ENCODE measurements at regions not wholly inside any gene's neighbourhood (a gene's known extent, or its start where the extent isn't known, plus 50 kb on each side); places are given as distances from the start of the nearest gene placed in this dataset.

DNA sequence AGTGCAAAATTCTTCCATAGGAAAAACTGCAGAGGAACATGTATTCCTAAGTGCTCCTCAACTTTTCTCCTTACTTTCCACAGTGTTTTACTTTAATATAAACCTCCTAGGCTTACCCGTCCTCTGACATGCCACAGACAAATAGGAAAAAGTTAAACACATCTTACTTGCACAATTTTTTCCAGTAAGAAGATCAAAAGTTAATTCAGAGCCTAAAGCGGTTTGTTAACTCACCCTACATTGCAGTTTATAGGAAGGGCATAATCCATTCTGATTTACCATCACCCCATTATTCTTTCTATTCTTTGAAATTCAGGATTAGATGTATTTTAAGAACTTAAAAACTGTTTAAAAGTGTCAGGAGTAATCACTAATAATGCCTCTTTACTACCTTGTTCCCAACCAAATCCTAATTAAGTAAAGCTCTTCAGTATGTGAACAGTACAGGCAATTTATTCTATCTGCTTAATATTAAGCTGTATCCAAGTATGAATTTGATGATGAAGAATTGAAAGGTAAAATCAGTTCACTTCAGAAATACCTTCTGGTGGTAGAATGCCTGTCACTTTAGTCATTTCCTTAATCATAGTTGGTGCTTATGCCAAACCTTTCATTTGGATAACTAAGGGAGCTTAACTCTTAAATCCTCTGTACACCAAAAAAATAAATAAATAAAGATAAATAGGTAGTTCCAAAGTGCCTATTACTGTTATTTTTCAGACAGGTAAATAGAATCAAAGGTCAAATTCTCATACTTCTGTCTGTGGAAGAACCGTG lies 292.0 kb downstream of the ALDH8A1 start:
- Mint-ChIP-seq H3K4me3 (no peak overlapping the region), H3K36me3 (ENCODE audit: low read depth) (peaks cover 2% of the 10 kb centered on the region), H3K27ac (no peak overlapping the region), H3K27me3 (peaks cover 21% of the 10 kb centered on the region), H3K4me1 (no peaks in the 10 kb centered on the region)
- H3K9me3 ChIP-seq (ENCODE audit: control insufficient read depth, low read length, poor library complexity, severe bottlenecking) = no peaks in the 10 kb centered on the region
- ATAC-seq (no peak), DNase-seq (no peak)

DNA sequence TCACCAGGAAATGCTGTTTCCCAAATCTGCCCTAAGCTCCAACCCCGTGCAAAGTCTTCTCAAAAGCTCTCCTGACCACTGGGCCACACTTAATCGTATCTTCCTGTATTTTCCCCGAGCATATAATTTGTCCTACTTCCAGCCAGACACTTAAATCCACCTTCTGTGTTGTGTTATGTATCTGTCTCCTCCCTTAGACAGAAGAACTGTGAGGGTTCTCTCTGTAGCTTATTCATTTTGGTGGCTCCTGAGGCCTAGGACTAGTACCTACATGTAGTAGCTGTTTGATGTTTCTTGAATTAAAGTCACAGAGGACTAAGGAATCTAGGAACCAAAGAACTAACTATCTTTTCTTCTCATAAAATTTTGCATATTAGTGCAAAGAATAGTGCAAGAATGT lies 292.6 kb downstream of the ALDH8A1 start:
- H3K27me3 Mint-ChIP-seq = peaks cover 21% of the 10 kb centered on the region
- H3K4me3 Mint-ChIP-seq = no peak overlapping the region
- ATAC-seq = no peak
- H3K4me1 Mint-ChIP-seq = no peaks in the 10 kb centered on the region
- peaks cover 2% of the 10 kb centered on the region for H3K36me3 Mint-ChIP-seq (ENCODE audit: low read depth)
- DNase-seq = no peak
- no peaks in the 10 kb centered on the region for H3K9me3 ChIP-seq (ENCODE audit: control insufficient read depth, low read length, poor library complexity, severe bottlenecking)
- H3K27ac Mint-ChIP-seq = no peak overlapping the region

DNA sequence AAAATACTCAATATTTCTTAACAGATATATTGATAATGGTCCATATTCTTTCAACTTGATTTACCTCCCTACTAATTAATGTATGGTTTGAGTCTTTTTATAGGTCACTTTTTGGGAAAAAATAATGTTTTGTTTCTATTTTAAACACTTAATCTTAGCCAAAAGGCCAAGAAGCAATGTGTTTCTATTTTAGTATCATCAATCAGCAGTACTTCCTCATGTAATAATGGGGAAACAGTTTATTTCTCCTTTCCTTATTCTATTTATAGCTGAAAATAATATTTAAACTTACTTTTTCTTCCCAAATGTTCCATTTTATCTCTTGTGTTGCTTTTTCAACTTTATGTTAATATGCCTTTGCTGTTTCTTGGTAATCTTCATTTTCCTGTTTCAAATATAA lies 295.1 kb downstream of the ALDH8A1 start:
- H3K4me3 Mint-ChIP-seq = no peak overlapping the region
- no peak overlapping the region for H3K27ac Mint-ChIP-seq
- no peaks in the 10 kb centered on the region for H3K9me3 ChIP-seq (ENCODE audit: control insufficient read depth, low read length, poor library complexity, severe bottlenecking)
- peaks cover 40% of the 10 kb centered on the region for H3K27me3 Mint-ChIP-seq
- ATAC-seq (no peak), DNase-seq (no peak)
- H3K36me3 Mint-ChIP-seq (ENCODE audit: low read depth) = peaks cover 2% of the 10 kb centered on the region
- H3K4me1 Mint-ChIP-seq = no peaks in the 10 kb centered on the region

DNA sequence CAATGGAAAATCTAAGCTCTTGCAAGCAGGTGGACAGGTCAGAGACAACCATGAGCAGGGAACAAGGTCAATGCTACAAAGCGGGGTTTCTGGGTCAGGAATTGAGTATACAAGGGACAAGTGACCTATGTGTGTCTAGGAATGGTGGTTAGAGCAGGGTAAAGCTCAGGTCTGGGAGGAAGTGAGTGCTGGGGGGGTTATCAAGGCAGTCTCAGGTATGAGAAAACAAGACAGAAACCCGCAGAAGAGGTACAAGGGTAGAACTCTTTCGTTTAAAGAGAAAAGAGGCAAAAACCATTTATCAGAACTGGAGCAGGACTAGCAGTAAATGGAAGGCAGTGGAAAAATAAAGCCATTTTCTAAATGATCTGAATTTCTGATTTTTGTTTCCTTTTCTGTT lies 298.4 kb downstream of the ALDH8A1 start:
- H3K9me3 ChIP-seq (ENCODE audit: control insufficient read depth, low read length, poor library complexity, severe bottlenecking) = no peaks in the 10 kb centered on the region
- Mint-ChIP-seq H3K27me3 (peaks cover 45% of the 10 kb centered on the region), H3K4me3 (no peak overlapping the region), H3K4me1 (peaks cover 2% of the 10 kb centered on the region), H3K27ac (no peak overlapping the region), H3K36me3 (ENCODE audit: low read depth) (peaks cover 6% of the 10 kb centered on the region)
- ATAC-seq (no peak), DNase-seq (no peak)

DNA sequence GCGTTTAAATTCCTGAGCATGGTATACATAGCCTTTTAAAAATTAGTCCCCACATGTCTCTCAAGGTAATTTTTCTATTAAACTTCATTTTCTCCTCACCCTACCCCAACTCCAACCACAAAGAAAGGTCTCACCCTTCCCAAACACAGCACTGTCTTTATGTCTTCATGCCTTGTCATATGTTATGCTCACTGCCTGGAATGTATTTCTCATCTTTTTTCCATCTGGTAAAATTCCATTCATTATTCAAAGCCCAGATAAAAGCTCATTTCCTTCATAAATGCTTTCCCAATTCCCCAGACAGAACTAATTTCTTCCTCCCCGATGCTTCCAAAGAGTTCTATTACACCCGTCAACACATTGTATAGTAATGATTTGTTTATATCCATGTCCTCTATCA lies 302.0 kb downstream of the ALDH8A1 start:
- Mint-ChIP-seq H3K4me1 (peaks cover 4% of the 10 kb centered on the region), H3K27me3 (peaks cover 28% of the 10 kb centered on the region), H3K4me3 (no peak overlapping the region), H3K27ac (no peak overlapping the region), H3K36me3 (ENCODE audit: low read depth) (peaks cover 5% of the 10 kb centered on the region)
- ATAC-seq (no peak), DNase-seq (no peak)
- H3K9me3 ChIP-seq (ENCODE audit: control insufficient read depth, low read length, poor library complexity, severe bottlenecking) = no peaks in the 10 kb centered on the region

DNA sequence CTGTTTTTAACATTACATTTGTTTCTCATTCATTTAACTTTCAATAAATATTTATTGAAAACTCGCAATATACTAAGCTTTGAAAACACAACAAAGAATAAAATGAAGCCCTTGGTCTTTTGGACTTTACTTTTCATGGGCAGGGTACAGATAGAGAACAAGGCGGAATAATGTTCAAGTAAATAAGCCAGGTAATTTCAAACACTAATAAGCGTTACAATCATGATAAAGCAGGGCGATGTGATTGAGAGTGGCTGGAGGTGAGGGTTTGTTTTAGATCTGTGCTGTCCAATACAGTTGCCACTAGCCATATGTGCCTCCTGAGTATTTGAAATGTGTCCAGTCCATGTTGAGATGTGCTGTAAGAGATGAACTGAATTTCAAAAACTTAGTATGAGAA lies 307.1 kb downstream of the ALDH8A1 start:
- H3K27me3 Mint-ChIP-seq = peaks cover 5% of the 10 kb centered on the region
- no peak for DNase-seq
- peaks cover 14% of the 10 kb centered on the region for H3K4me1 Mint-ChIP-seq
- H3K36me3 Mint-ChIP-seq (ENCODE audit: low read depth) = peaks cover 3% of the 10 kb centered on the region
- H3K27ac Mint-ChIP-seq = no peak overlapping the region
- no peaks in the 10 kb centered on the region for H3K9me3 ChIP-seq (ENCODE audit: control insufficient read depth, low read length, poor library complexity, severe bottlenecking)
- ATAC-seq = no peak
- no peak overlapping the region for H3K4me3 Mint-ChIP-seq

DNA sequence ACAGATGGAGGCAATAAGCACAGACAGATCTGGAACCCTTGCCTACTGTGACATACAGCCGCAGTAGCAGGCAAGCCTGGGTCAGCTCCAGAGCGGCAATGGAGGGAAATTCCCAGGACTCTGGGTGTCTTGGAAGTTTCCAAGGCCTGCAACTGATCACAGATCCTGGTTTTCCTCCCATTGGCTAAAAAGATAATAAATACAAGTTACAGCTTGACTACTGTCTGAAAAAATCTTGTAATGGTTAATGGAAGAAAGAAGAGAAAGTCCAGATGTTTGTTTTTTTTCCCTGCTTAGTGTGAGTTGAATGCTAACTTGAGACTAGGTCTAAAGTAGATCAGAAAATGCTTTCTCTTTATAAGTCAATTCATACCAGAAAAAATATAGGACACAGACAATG lies 307.6 kb downstream of the ALDH8A1 start:
- no peak for DNase-seq
- no peak overlapping the region for H3K4me3 Mint-ChIP-seq
- no peaks in the 10 kb centered on the region for H3K9me3 ChIP-seq (ENCODE audit: control insufficient read depth, low read length, poor library complexity, severe bottlenecking)
- no peaks in the 10 kb centered on the region for H3K36me3 Mint-ChIP-seq (ENCODE audit: low read depth)
- peaks cover under 1% of the 10 kb centered on the region for H3K27me3 Mint-ChIP-seq
- no peak overlapping the region for H3K27ac Mint-ChIP-seq
- H3K4me1 Mint-ChIP-seq = peaks cover 14% of the 10 kb centered on the region
- ATAC-seq = no peak

DNA sequence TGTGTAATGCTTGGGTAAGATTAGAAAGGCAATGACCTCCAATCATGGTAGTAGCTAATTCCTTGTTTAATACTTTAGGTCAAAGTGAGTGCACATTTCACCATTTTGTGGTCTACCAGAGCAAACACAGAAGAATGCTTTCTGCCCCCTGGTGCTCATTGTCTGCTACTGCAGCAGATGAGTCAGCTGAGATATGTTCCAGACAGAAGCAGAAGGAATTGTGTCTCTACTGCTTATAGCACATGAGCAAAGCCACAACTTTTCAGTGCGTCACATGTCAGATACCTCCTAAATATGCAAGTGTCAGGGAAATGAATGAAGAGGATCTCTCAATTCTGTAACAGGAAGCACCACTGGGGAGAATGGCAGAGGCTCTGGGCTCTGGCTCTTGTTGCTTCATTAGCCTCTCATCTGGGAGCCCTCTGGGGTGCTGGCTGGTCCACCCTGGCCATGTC lies 308.9 kb downstream of the ALDH8A1 start:
- H3K9me3 ChIP-seq (ENCODE audit: control insufficient read depth, low read length, poor library complexity, severe bottlenecking) = no peaks in the 10 kb centered on the region
- Mint-ChIP-seq H3K4me3 (no peak overlapping the region), H3K27me3 (no peaks in the 10 kb centered on the region), H3K36me3 (ENCODE audit: low read depth) (no peaks in the 10 kb centered on the region), H3K27ac (peak overlapping the region; percentile 51), H3K4me1 (peaks cover 17% of the 10 kb centered on the region)
- ATAC-seq (peak; percentile 87), DNase-seq (peak; percentile 22 to 65 (median 53))

DNA sequence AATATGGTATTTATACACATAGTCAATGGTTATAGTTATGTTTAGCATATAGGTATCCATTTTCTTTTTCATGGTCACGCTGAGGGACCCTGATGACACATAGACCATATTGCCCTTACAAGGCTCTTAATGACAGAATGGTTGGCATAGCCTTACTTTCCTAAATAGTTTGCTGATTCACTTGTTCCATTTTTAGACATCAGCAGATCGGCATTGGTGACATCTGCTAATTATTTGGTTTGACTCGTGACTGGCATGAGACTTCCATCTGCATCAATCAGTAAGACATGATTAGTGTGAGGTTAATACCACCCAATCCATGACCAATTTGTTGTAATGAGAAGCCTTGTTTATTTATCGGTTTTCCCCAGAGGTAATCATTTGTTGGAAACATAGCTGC lies 309.7 kb downstream of the ALDH8A1 start:
- H3K27ac Mint-ChIP-seq = peak overlapping the region; percentile 51
- no peaks in the 10 kb centered on the region for H3K27me3 Mint-ChIP-seq
- H3K36me3 Mint-ChIP-seq (ENCODE audit: low read depth) = no peaks in the 10 kb centered on the region
- no peak for DNase-seq
- H3K9me3 ChIP-seq (ENCODE audit: control insufficient read depth, low read length, poor library complexity, severe bottlenecking) = no peaks in the 10 kb centered on the region
- H3K4me3 Mint-ChIP-seq = no peak overlapping the region
- H3K4me1 Mint-ChIP-seq = peaks cover 17% of the 10 kb centered on the region
- ATAC-seq = no peak

DNA sequence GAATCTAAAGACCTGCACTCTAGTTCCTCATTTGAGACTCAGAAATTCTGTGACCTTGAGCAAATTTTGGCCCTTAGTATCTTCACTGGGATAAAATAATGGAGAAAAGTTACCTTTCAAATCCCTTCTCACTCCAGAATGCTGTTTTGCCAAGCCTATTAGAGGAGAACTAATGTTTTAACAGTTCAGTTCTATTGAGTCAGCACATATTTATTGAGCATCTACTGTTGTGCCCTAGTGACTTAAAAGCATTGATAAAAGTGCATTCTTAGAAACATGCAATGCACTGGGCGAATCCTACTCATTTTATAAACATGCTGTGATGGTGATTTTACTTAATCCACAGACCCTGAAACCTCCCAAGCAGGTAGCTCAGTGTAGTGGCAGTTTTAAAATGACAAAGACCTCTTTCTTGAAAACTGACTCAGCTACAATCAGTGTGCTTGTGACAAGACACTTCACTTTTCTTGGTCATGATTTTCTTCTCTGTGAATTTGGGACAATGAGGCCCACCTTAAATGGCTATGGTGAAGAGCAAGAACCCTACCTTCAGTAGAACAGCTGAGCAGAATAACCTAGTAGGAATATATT lies 312.0 kb downstream of the ALDH8A1 start:
- H3K4me3 Mint-ChIP-seq = no peak overlapping the region
- H3K27me3 Mint-ChIP-seq = no peaks in the 10 kb centered on the region
- no peaks in the 10 kb centered on the region for H3K9me3 ChIP-seq (ENCODE audit: control insufficient read depth, low read length, poor library complexity, severe bottlenecking)
- peaks cover 19% of the 10 kb centered on the region for H3K4me1 Mint-ChIP-seq
- DNase-seq (no peak), ATAC-seq (no peak)
- H3K27ac Mint-ChIP-seq = no peak overlapping the region
- no peaks in the 10 kb centered on the region for H3K36me3 Mint-ChIP-seq (ENCODE audit: low read depth)

DNA sequence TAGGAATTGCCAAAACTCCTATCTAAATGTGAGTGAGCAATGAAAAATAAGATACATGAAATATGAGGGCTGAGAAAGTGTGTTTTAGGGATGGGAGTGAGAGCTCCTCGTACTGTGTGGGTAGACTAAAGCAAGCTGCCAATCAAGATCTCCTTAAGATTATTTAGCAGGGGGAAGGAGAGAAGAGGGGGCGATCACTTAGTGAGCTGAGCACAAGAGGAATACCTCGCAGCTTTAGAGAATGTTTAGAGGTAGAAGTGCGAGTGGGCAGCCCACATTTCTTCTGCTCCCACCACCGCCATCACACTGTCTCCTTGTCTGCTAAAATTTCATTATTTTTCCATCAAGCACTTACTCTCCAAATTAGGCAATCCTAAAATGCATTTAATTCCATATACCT lies 312.6 kb downstream of the ALDH8A1 start:
- Mint-ChIP-seq H3K27ac (no peak overlapping the region), H3K4me3 (no peak overlapping the region), H3K27me3 (no peaks in the 10 kb centered on the region), H3K36me3 (ENCODE audit: low read depth) (no peaks in the 10 kb centered on the region), H3K4me1 (peaks cover 21% of the 10 kb centered on the region)
- DNase-seq (no peak), ATAC-seq (no peak)
- no peaks in the 10 kb centered on the region for H3K9me3 ChIP-seq (ENCODE audit: control insufficient read depth, low read length, poor library complexity, severe bottlenecking)

DNA sequence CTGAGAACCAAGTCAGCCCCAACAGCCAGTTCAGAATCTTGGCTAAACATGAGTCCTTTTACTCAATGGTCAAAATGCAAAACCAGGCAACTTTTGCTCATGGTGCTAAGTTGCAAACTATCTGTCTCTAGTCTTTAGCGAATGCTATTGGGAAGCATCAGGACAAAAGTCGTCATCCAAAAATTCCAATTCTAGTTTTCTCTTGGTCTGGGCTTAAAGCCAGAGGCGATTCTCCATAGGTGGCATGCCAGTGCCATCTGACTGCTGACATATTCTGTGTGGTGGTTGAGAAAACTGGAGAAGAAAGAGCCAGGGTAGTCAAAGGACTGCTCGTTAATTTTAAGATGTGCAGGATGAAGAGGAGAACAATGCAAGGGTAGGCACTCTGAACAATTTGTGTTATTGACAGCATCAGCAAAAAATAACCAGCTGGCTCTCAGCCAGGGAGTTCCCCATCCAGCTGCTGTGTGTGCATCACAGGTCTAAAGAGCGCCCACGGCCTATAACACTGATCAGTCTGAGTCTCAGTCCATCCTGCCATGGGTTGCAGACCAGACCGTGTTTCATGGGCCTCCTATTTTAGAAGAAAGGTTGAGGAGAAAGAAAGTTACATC lies 313.6 kb downstream of the ALDH8A1 start:
- H3K27ac Mint-ChIP-seq = peak overlapping the region; percentile 60
- ATAC-seq (peak; percentile 72), DNase-seq (peak in 2 of 3 donors; percentile 23 to 41)
- peaks cover 24% of the 10 kb centered on the region for H3K4me1 Mint-ChIP-seq
- H3K9me3 ChIP-seq (ENCODE audit: control insufficient read depth, low read length, poor library complexity, severe bottlenecking) = no peaks in the 10 kb centered on the region
- H3K4me3 Mint-ChIP-seq = no peak overlapping the region
- no peaks in the 10 kb centered on the region for H3K27me3 Mint-ChIP-seq
- no peaks in the 10 kb centered on the region for H3K36me3 Mint-ChIP-seq (ENCODE audit: low read depth)

DNA sequence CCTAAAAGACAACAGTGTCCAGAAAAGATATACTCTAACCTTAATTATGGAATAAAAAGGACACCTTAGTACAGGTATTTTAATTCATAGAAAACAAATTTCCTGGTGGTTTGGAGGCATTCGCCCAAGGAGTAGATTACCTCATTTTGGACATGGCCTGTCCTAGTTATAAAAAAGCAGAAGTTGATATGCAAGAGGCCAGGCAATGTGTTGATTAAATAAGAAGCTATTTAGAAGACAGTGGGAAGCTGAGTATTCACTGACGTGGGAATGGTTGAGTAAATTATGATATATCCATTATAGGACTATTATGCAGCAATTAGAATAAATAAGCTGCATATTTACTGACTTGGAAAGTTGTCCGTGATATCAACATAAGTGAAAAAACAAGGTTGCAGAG lies 314.9 kb downstream of the ALDH8A1 start:
- H3K27me3 Mint-ChIP-seq = no peaks in the 10 kb centered on the region
- no peak for ATAC-seq
- no peak overlapping the region for H3K4me3 Mint-ChIP-seq
- H3K9me3 ChIP-seq (ENCODE audit: control insufficient read depth, low read length, poor library complexity, severe bottlenecking) = no peaks in the 10 kb centered on the region
- H3K4me1 Mint-ChIP-seq = peaks cover 20% of the 10 kb centered on the region
- no peaks in the 10 kb centered on the region for H3K36me3 Mint-ChIP-seq (ENCODE audit: low read depth)
- DNase-seq = no peak
- H3K27ac Mint-ChIP-seq = peak overlapping the region; percentile 32

All from T-helper 17 cell (primary cell).